ACHN (cell line): ENCODE measurements at regions not wholly inside any gene's neighbourhood (a gene's known extent, or its start where the extent isn't known, plus 50 kb on each side); places are given as distances from the start of the nearest gene placed in this dataset.
"Not testable (repeated sequence)": the region's sequence is repeated elsewhere in the genome, so short reads cannot be mapped to it uniquely, and the experiment has no call there.

ENCODE experiments used
- DNase-seq: peaks from one replicate; pipeline ENCODE4 v3.0.0-alpha.2; 2015
- in situ Hi-C: cut with HindIII; loops from 2 replicates; pipeline ENCODE4 v1.10.0; 2017; ENCODE audit warnings: low sequenced_read_pairs, low pct_ligation_motif_present, low pct_unique_long_range_greater_than_20kb

GRCh38 chr16:65837464-65837863 lies 529.0 kb upstream of the CDH5 start:
- in situ Hi-C loops, result no loop called here

GRCh38 chr16:65834688-65835087 lies 531.8 kb upstream of the CDH5 start:
- no peak for DNase-seq
- in situ Hi-C loops, result no loop called here

More at GRCh38 chr16:65837464-65837863, 529.0 kb upstream of the CDH5 start:
- DNase-seq, result no peak

- DNase-seq, result no peak
- in situ Hi-C loops, result no loop called here
These were observed 533.2 kb upstream of the CDH5 start for GRCh38 chr16:65833171-65833871.

GRCh38 chr16:65832679-65833078 lies 533.8 kb upstream of the CDH5 start:
- in situ Hi-C loops, result no loop called here
- no peak for DNase-seq

- no peak for DNase-seq
- in situ Hi-C loops, result no loop called here
These were observed 534.4 kb upstream of the CDH5 start for GRCh38 chr16:65831903-65832666.

GRCh38 chr16:65829076-65829475 lies 537.4 kb upstream of the CDH5 start:
- in situ Hi-C loops, result no loop called here
- no peak for DNase-seq

GRCh38 chr16:65828296-65828695 lies 538.2 kb upstream of the CDH5 start:
- DNase-seq, result no peak
- in situ Hi-C loops, result no loop called here

- DNase-seq, result no peak
- in situ Hi-C loops, result no loop called here
These were observed 539.3 kb upstream of the CDH5 start for GRCh38 chr16:65827231-65827630.

GRCh38 chr16:65825191-65825856 lies 541.2 kb upstream of the CDH5 start:
- in situ Hi-C loops, result no loop called here
- DNase-seq, result no peak

- in situ Hi-C loops, result no loop called here
These were observed 544.3 kb upstream of the CDH5 start for GRCh38 chr16:65822148-65822547.

GRCh38 chr16:65819136-65819898 lies 547.2 kb upstream of the CDH5 start:
- in situ Hi-C loops, result no loop called here
- DNase-seq, result no peak

More at GRCh38 chr16:65822148-65822547, 544.3 kb upstream of the CDH5 start:
- DNase-seq, result no peak

- in situ Hi-C loops, result no loop called here
- no peak for DNase-seq
These were observed 548.7 kb upstream of the CDH5 start for GRCh38 chr16:65817799-65818198.

- no peak for DNase-seq
- in situ Hi-C loops, result no loop called here
These were observed 549.4 kb upstream of the CDH5 start for GRCh38 chr16:65817066-65817465.

- in situ Hi-C loops, result no loop called here
These were observed 549.9 kb upstream of the CDH5 start for GRCh38 chr16:65816556-65816955.

GRCh38 chr16:65815707-65816106 lies 550.8 kb upstream of the CDH5 start:
- in situ Hi-C loops, result no loop called here
- DNase-seq, result no peak

More at GRCh38 chr16:65816556-65816955, 549.9 kb upstream of the CDH5 start:
- DNase-seq, result no peak

- DNase-seq, in situ Hi-C loops: not testable (repeated sequence)
These were observed 552.6 kb upstream of the CDH5 start for GRCh38 chr16:65813879-65814278.

- in situ Hi-C loops, result no loop called here
- DNase-seq, result no peak
These were observed 556.9 kb upstream of the CDH5 start for GRCh38 chr16:65809627-65810026.

GRCh38 chr16:65808790-65809189 lies 557.7 kb upstream of the CDH5 start:
- in situ Hi-C loops, result no loop called here
- no peak for DNase-seq

- DNase-seq, result no peak
- in situ Hi-C loops, result no loop called here
These were observed 558.6 kb upstream of the CDH5 start for GRCh38 chr16:65807858-65808257.
